GM19324 (cell line): ENCODE measurements at regions not wholly inside any gene's neighbourhood (a gene's known extent, or its start where the extent isn't known, plus 50 kb on each side); places are given as distances from the start of the nearest gene placed in this dataset.

Experiments
- ATAC-seq: cut with Tn5 transposase; IDR thresholded peaks from one replicate; pipeline ENCODE4 v1.9.1; 2021; ENCODE audit warnings: mild to moderate bottlenecking, moderate library complexity; ENCODE audit not compliant: unreplicated experiment, low FRiP score

GRCh38 chr1:3954170-3955169 is 54.4 kb upstream of the C1orf174 start:
- ATAC-seq: no peak

- ATAC-seq: no peak
These were observed 55.2 kb upstream of the C1orf174 start for GRCh38 chr1:3955196-3955772.

GRCh38 chr1:3956527-3957170 is 56.6 kb upstream of the C1orf174 start:
- ATAC-seq: no peak

- no peak for ATAC-seq
These were observed 59.3 kb upstream of the C1orf174 start for GRCh38 chr1:3959361-3959760.

- ATAC-seq: no peak
These were observed 63.5 kb upstream of the C1orf174 start for GRCh38 chr1:3963554-3963953.

GRCh38 chr1:3965693-3966092 is 65.6 kb upstream of the C1orf174 start:
- ATAC-seq: no peak

GRCh38 chr1:3968851-3969250 is 68.8 kb upstream of the C1orf174 start:
- no peak for ATAC-seq

GRCh38 chr1:3971981-3972380 is 71.9 kb upstream of the C1orf174 start:
- no peak for ATAC-seq

GRCh38 chr1:3975903-3976630 is 76.0 kb upstream of the C1orf174 start:
- no peak for ATAC-seq

- no peak for ATAC-seq
These were observed 76.7 kb upstream of the C1orf174 start for GRCh38 chr1:3976821-3977220.

- no peak for ATAC-seq
These were observed 78.3 kb upstream of the C1orf174 start for GRCh38 chr1:3978196-3978989.

GRCh38 chr1:3978990-3979325 is 78.9 kb upstream of the C1orf174 start:
- no peak for ATAC-seq

GRCh38 chr1:3981261-3981660 is 81.2 kb upstream of the C1orf174 start:
- ATAC-seq: no peak

GRCh38 chr1:3981746-3982505 is 81.9 kb upstream of the C1orf174 start:
- no peak for ATAC-seq

GRCh38 chr1:3983181-3983580 is 83.1 kb upstream of the C1orf174 start:
- no peak for ATAC-seq

GRCh38 chr1:3984586-3984985 is 84.5 kb upstream of the C1orf174 start:
- no peak for ATAC-seq

- ATAC-seq: no peak
These were observed 86.7 kb upstream of the C1orf174 start for GRCh38 chr1:3986686-3987218.

- ATAC-seq: no peak
These were observed 87.7 kb upstream of the C1orf174 start for GRCh38 chr1:3987669-3988235.

GRCh38 chr1:3988431-3988830 is 88.4 kb upstream of the C1orf174 start:
- no peak for ATAC-seq
